ENCODE measurements at regions not wholly inside any gene's neighbourhood (a gene's known extent, or its start where the extent isn't known, plus 50 kb on each side); places are given as distances from the start of the nearest gene placed in this dataset.

GRCh38 chr1:38308780-38309179, 262.2 kb upstream of the POU3F1 start:
- H3K4me3 ChIP-seq (replicated peaks; ENCODE audit: insufficient read depth, low read length), result no peak overlapping the region
- no peak for DNase-seq (ENCODE audit: low read depth in 1 of 2, low spot score in 1 of 2)
- H3K27me3 ChIP-seq (ENCODE audit: insufficient read depth, poor library complexity, severe bottlenecking), result peaks cover 5% of the 10 kb centered on the region
- TF ChIP-seq GABPA (IDR thresholded peaks at IDR 0.05; ENCODE audit: low read depth), result no peak
- TF ChIP-seq, protein P1, sequence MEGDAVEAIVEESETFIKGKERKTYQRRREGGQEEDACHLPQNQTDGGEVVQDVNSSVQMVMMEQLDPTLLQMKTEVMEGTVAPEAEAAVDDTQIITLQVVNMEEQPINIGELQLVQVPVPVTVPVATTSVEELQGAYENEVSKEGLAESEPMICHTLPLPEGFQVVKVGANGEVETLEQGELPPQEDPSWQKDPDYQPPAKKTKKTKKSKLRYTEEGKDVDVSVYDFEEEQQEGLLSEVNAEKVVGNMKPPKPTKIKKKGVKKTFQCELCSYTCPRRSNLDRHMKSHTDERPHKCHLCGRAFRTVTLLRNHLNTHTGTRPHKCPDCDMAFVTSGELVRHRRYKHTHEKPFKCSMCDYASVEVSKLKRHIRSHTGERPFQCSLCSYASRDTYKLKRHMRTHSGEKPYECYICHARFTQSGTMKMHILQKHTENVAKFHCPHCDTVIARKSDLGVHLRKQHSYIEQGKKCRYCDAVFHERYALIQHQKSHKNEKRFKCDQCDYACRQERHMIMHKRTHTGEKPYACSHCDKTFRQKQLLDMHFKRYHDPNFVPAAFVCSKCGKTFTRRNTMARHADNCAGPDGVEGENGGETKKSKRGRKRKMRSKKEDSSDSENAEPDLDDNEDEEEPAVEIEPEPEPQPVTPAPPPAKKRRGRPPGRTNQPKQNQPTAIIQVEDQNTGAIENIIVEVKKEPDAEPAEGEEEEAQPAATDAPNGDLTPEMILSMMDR (IDR thresholded peaks at IDR 0.05; ENCODE audit: insufficient read depth, low read length), result no peak
- no peak for TF ChIP-seq POLR2AphosphoS5 (IDR thresholded peaks at IDR 0.05; ENCODE audit: low read depth)
- TF ChIP-seq, protein P2, sequence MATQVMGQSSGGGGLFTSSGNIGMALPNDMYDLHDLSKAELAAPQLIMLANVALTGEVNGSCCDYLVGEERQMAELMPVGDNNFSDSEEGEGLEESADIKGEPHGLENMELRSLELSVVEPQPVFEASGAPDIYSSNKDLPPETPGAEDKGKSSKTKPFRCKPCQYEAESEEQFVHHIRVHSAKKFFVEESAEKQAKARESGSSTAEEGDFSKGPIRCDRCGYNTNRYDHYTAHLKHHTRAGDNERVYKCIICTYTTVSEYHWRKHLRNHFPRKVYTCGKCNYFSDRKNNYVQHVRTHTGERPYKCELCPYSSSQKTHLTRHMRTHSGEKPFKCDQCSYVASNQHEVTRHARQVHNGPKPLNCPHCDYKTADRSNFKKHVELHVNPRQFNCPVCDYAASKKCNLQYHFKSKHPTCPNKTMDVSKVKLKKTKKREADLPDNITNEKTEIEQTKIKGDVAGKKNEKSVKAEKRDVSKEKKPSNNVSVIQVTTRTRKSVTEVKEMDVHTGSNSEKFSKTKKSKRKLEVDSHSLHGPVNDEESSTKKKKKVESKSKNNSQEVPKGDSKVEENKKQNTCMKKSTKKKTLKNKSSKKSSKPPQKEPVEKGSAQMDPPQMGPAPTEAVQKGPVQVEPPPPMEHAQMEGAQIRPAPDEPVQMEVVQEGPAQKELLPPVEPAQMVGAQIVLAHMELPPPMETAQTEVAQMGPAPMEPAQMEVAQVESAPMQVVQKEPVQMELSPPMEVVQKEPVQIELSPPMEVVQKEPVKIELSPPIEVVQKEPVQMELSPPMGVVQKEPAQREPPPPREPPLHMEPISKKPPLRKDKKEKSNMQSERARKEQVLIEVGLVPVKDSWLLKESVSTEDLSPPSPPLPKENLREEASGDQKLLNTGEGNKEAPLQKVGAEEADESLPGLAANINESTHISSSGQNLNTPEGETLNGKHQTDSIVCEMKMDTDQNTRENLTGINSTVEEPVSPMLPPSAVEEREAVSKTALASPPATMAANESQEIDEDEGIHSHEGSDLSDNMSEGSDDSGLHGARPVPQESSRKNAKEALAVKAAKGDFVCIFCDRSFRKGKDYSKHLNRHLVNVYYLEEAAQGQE (IDR thresholded peaks at IDR 0.05; ENCODE audit: insufficient replicate concordance, low read depth), result no peak
- no peak for TF ChIP-seq SPI1 (IDR thresholded peaks at IDR 0.05; ENCODE audit: borderline replicate concordance, low read depth)
- no peak overlapping the region for H3K27ac ChIP-seq (replicated peaks)

DNA sequence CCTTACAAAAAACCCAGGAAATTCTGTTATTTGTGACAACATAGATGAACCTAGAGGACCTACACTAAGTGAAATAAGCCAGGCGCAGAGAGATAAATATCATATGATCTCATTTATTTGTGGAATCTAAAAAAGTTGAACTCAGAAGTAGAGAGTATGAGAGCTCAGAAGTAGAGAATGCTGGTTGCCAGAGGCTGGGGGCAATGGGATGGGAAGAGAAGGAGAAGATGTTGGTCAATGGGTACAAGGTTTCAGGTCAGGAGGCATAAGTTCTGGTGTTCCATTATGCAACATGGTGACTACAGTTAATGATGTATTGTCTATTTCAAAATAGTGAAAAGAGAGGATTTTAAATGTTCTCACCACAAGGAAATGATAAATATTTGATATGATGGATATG, 259.1 kb upstream of the POU3F1 start:
- Histone ChIP-seq H3K4me3 (replicated peaks; ENCODE audit: insufficient read depth, low read length) (no peak overlapping the region), H3K27ac (replicated peaks) (no peak overlapping the region), H3K27me3 (ENCODE audit: insufficient read depth, poor library complexity, severe bottlenecking) (peaks cover 7% of the 10 kb centered on the region)
- DNase-seq (ENCODE audit: low read depth in 1 of 2, low spot score in 1 of 2), result no peak
- TF ChIP-seq POLR2AphosphoS5 (IDR thresholded peaks at IDR 0.05; ENCODE audit: low read depth), result no peak
- TF ChIP-seq GABPA (IDR thresholded peaks at IDR 0.05; ENCODE audit: low read depth), result no peak
- TF ChIP-seq, protein P2 (IDR thresholded peaks at IDR 0.05; ENCODE audit: insufficient replicate concordance, low read depth), result no peak
- TF ChIP-seq, protein P1 (IDR thresholded peaks at IDR 0.05; ENCODE audit: insufficient read depth, low read length), result no peak
- TF ChIP-seq SPI1 (IDR thresholded peaks at IDR 0.05; ENCODE audit: borderline replicate concordance, low read depth), result no peak

GRCh38 chr1:38303843-38304242, 257.2 kb upstream of the POU3F1 start:
- DNase-seq (ENCODE audit: low read depth in 1 of 2, low spot score in 1 of 2), result no peak
- peaks cover 7% of the 10 kb centered on the region for H3K27me3 ChIP-seq (ENCODE audit: insufficient read depth, poor library complexity, severe bottlenecking)
- H3K27ac ChIP-seq (replicated peaks), result no peak overlapping the region
- H3K4me3 ChIP-seq (replicated peaks; ENCODE audit: insufficient read depth, low read length), result no peak overlapping the region
- TF ChIP-seq, protein P2 (IDR thresholded peaks at IDR 0.05; ENCODE audit: insufficient replicate concordance, low read depth), result no peak
- TF ChIP-seq SPI1 (IDR thresholded peaks at IDR 0.05; ENCODE audit: borderline replicate concordance, low read depth), result no peak
- no peak for TF ChIP-seq POLR2AphosphoS5 (IDR thresholded peaks at IDR 0.05; ENCODE audit: low read depth)
- TF ChIP-seq, protein P1 (IDR thresholded peaks at IDR 0.05; ENCODE audit: insufficient read depth, low read length), result no peak
- TF ChIP-seq GABPA (IDR thresholded peaks at IDR 0.05; ENCODE audit: low read depth), result no peak

All from HL-60 (cell line).